Esophagus squamous epithelium (tissue), 5 donors: ENCODE measurements at regions not wholly inside any gene's neighbourhood (a gene's known extent, or its start where the extent isn't known, plus 50 kb on each side); places are given as distances from the start of the nearest gene placed in this dataset.

Source experiments
- DNase-seq: peaks from one replicate; lab custom pipeline; 2025; lab: John Stamatoyannopoulos, UW
- H3K27ac ChIP-seq, 4 donors: fragments of 200-600 bp; sonication (generic); one replicate each; pipeline ENCODE4 v1.5.1; 2016 to 2019; ENCODE audit warnings: mild to moderate bottlenecking in 1 of 4
- H3K27me3 ChIP-seq, 4 donors: fragments of 200-600 bp; sonication (generic); 1 replicate in 3 of 4; 2 replicates in 1 of 4; pipeline versions ENCODE4 v1.5.1 to v1.6.0; 2017 to 2021; ENCODE audit warnings: antibody characterized with exemption in 1 of 4
- H3K36me3 ChIP-seq, 3 donors: fragments of 200-600 bp; sonication (generic); one replicate each; pipeline ENCODE4 v1.5.1; 2016 to 2019
- H3K4me1 ChIP-seq, 3 donors: fragments of 200-600 bp; sonication (generic); one replicate each; pipeline ENCODE4 v1.5.1; 2017 to 2019
- H3K4me3 ChIP-seq, 4 donors: fragments of 200-600 bp; sonication (generic); 1 replicate in 3 of 4; 2 replicates in 1 of 4; pipeline ENCODE4 v1.5.1; 2016 to 2019; ENCODE audit warnings: mild to moderate bottlenecking in 2 of 4, moderate library complexity in 1 of 4
- H3K9me3 ChIP-seq, 3 donors: fragments of 200-600 bp; sonication (generic); one replicate each; pipeline ENCODE4 v1.5.1; 2016 to 2019
- CTCF ChIP-seq, 6 experiments: fragments of 450-650 bp in 4 of 6; fragments of 200-600 bp in 2 of 6; sonication (generic) in 2 of 6; IDR thresholded peaks; one replicate each; pipeline ENCODE4 v1.5.1; 2016 to 2019; ENCODE audit warnings: antibody characterized with exemption in 6 of 6, mild to moderate bottlenecking in 4 of 6, moderate library complexity in 4 of 6
- POLR2A ChIP-seq, 4 donors: fragments of 450-650 bp; IDR thresholded peaks; one replicate each; pipeline ENCODE4 v1.6.1; 2017; ENCODE audit warnings: antibody characterized with exemption in 4 of 4, mild to moderate bottlenecking in 4 of 4, moderate library complexity in 3 of 4
- WGBS, 2 donors: methylation state at CpG; one replicate each; pipeline ENCODE4 v1.1.5; 2018; 5-methylcytosine and 5-hydroxymethylcytosine counted together
- intact Hi-C: fragments of 100-400 bp; cut with DNase I; formaldehyde crosslinking; loops from one replicate; pipeline ENCODE4 v1.15.0; 2022
- donor health status: DM: yes; HTN: yes; CAD: no.

GRCh38 chr2:133927894-133928293, 326.0 kb upstream of the MGAT5 start:
- 86 to 91% methylated on average over 2 of the region's 2 CpGs for WGBS, 2 donors
- no peak overlapping the region for H3K4me3 ChIP-seq

GRCh38 chr2:133936096-133936495, 317.8 kb upstream of the MGAT5 start:
- Histone ChIP-seq H3K4me3 (no peak overlapping the region), H3K4me1 (no peaks in the 10 kb centered on the region), H3K9me3 (no peaks in the 10 kb centered on the region), H3K27me3 (no peaks in the 10 kb centered on the region), H3K36me3 (no peaks in the 10 kb centered on the region), H3K27ac (no peak overlapping the region)
- DNase-seq, result no peak
- no peak for TF ChIP-seq CTCF (IDR thresholded peaks at IDR 0.05)
- no peak for TF ChIP-seq POLR2A (IDR thresholded peaks at IDR 0.05)
- WGBS, 2 donors, result 62 to 78% methylated on average over 8 of the region's 8 CpGs
- intact Hi-C loops, result no loop called here

More at GRCh38 chr2:133927894-133928293, 326.0 kb upstream of the MGAT5 start:
- Histone ChIP-seq H3K4me1 (no peaks in the 10 kb centered on the region), H3K36me3 (no peaks in the 10 kb centered on the region), H3K27me3 (peaks cover 0 to 16% (median 0%) of the 10 kb centered on the region in 4 donors), H3K9me3 (peaks cover 0 to 4% (median 0%) of the 10 kb centered on the region in 3 donors), H3K27ac (no peak overlapping the region)
- no peak for TF ChIP-seq POLR2A (IDR thresholded peaks at IDR 0.05)
- TF ChIP-seq CTCF (IDR thresholded peaks at IDR 0.05), result no peak
- intact Hi-C loops, result no loop called here
- no peak for DNase-seq

- H3K4me1 ChIP-seq, result no peaks in the 10 kb centered on the region
- no peaks in the 10 kb centered on the region for H3K36me3 ChIP-seq
- no peak overlapping the region for H3K27ac ChIP-seq
- H3K9me3 ChIP-seq, result no peaks in the 10 kb centered on the region
- TF ChIP-seq POLR2A (IDR thresholded peaks at IDR 0.05), result no peak
- no peak for TF ChIP-seq CTCF (IDR thresholded peaks at IDR 0.05)
- DNase-seq, result no peak
- no peaks in the 10 kb centered on the region for H3K27me3 ChIP-seq
- no peak overlapping the region for H3K4me3 ChIP-seq
- intact Hi-C loops, result no loop called here
- 53 to 68% methylated on average over 4 of the region's 4 CpGs for WGBS, 2 donors
Measured at GRCh38 chr2:133936601-133937000, 317.3 kb upstream of the MGAT5 start.

- intact Hi-C loops, result no loop called here
- Histone ChIP-seq H3K4me1 (no peaks in the 10 kb centered on the region), H3K27me3 (no peaks in the 10 kb centered on the region), H3K9me3 (no peaks in the 10 kb centered on the region), H3K27ac (no peak overlapping the region), H3K4me3 (no peak overlapping the region), H3K36me3 (no peaks in the 10 kb centered on the region)
- WGBS, 2 donors, result 56 to 58% methylated on average over 7 of the region's 7 CpGs
- no peak for TF ChIP-seq CTCF (IDR thresholded peaks at IDR 0.05)
- TF ChIP-seq POLR2A (IDR thresholded peaks at IDR 0.05), result no peak
- no peak for DNase-seq
Measured at GRCh38 chr2:133937669-133938068, 316.2 kb upstream of the MGAT5 start.

- peaks cover 0 to 9% (median 0%) of the 10 kb centered on the region in 4 donors for H3K27me3 ChIP-seq
- no peaks in the 10 kb centered on the region for H3K4me1 ChIP-seq
- no peak for TF ChIP-seq POLR2A (IDR thresholded peaks at IDR 0.05)
- no peak for TF ChIP-seq CTCF (IDR thresholded peaks at IDR 0.05)
- intact Hi-C loops, result no loop called here
- no peak overlapping the region for H3K27ac ChIP-seq
- H3K4me3 ChIP-seq, result no peak overlapping the region
- no peaks in the 10 kb centered on the region for H3K36me3 ChIP-seq
- DNase-seq, result no peak
- no peaks in the 10 kb centered on the region for H3K9me3 ChIP-seq
Measured at GRCh38 chr2:133940134-133940533, 313.7 kb upstream of the MGAT5 start.
